A549 (cell line): ENCODE measurements at regions not wholly inside any gene's neighbourhood (a gene's known extent, or its start where the extent isn't known, plus 50 kb on each side); places are given as distances from the start of the nearest gene placed in this dataset.

Experiments
- CEBPB ChIP-seq, 2 experiments: fragments of >200 bp in 1 of 2; sonication (Bioruptor Twin) in 1 of 2; formaldehyde crosslinking in 1 of 2; IDR thresholded peaks; 2 replicates each; pipeline ENCODE4 v1.6.1; 2012 to 2016
- GATA3 ChIP-seq: IDR thresholded peaks from 2 replicates; pipeline ENCODE4 v1.6.1; 2012; ENCODE audit warnings: borderline replicate concordance
- JUN ChIP-seq, 2 experiments: fragments of >200 bp; sonication (Bioruptor Twin); formaldehyde crosslinking; IDR thresholded peaks; 2 replicates in 1 of 2; 3 replicates in 1 of 2; pipeline ENCODE4 v1.6.1; 2016 to 2017
- JUNB ChIP-seq: fragments of >200 bp; sonication (Bioruptor Twin); formaldehyde crosslinking; IDR thresholded peaks from 2 replicates; pipeline ENCODE4 v1.6.1; 2016
- NFE2L2 ChIP-seq: fragments of 150-350 bp; conservative IDR thresholded peaks from 2 replicates; pipeline ENCODE4 v1.6.1; 2014; ENCODE audit warnings: low read length
- POLR2A ChIP-seq: IDR thresholded peaks from 2 replicates; pipeline ENCODE4 v1.6.1; 2012; ENCODE audit warnings: mild to moderate bottlenecking, low read length
- RAD21 ChIP-seq, 2 experiments: fragments of >200 bp in 1 of 2; sonication (Bioruptor Twin) in 1 of 2; formaldehyde crosslinking in 1 of 2; IDR thresholded peaks in 1 of 2; conservative IDR thresholded peaks in 1 of 2; 2 replicates in 1 of 2; 3 replicates in 1 of 2; pipeline ENCODE4 v1.6.1; 2012 to 2018; ENCODE audit warnings: inconsistent platforms in 1 of 2
- RFX5 ChIP-seq: fragments of 450-650 bp; IDR thresholded peaks from 2 replicates; pipeline ENCODE4 v1.7.1; 2014; ENCODE audit warnings: antibody characterized with exemption, mild to moderate bottlenecking, moderate library complexity
- ZFP36 ChIP-seq: fragments of 450-650 bp; IDR thresholded peaks from 2 replicates; pipeline ENCODE4 v1.6.1; 2014; ENCODE audit warnings: borderline replicate concordance; ENCODE audit not compliant: partially characterized antibody
- TF ChIP-seq, protein P1 (sequence below): fragments of >200 bp; sonication (Bioruptor Twin); formaldehyde crosslinking; IDR thresholded peaks from 3 replicates; pipeline ENCODE4 v1.5.1; 2016
- TF ChIP-seq, protein P2 (sequence below): IDR thresholded peaks from 2 replicates; pipeline ENCODE4 v1.6.1; 2012

DNA sequence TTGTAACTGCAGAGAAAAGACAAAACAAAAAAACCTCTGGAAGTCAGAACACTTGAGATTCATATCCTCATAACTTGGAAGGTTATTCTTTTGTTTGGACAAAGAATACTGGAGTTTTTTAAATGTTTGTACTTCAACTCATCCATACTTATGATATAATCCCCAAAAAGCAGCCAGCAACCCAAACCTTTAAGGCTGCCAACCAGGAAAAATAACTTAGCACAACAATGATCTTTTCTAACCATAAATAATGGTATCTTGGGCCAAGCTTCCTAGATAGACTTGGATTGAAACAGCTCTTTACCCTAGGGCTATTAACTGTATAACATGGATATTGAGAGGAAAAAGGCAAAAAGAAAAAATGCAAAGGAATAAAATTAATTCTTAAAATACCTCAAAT lies 335.1 kb downstream of the LTN1 start:
- TF ChIP-seq, protein P1, sequence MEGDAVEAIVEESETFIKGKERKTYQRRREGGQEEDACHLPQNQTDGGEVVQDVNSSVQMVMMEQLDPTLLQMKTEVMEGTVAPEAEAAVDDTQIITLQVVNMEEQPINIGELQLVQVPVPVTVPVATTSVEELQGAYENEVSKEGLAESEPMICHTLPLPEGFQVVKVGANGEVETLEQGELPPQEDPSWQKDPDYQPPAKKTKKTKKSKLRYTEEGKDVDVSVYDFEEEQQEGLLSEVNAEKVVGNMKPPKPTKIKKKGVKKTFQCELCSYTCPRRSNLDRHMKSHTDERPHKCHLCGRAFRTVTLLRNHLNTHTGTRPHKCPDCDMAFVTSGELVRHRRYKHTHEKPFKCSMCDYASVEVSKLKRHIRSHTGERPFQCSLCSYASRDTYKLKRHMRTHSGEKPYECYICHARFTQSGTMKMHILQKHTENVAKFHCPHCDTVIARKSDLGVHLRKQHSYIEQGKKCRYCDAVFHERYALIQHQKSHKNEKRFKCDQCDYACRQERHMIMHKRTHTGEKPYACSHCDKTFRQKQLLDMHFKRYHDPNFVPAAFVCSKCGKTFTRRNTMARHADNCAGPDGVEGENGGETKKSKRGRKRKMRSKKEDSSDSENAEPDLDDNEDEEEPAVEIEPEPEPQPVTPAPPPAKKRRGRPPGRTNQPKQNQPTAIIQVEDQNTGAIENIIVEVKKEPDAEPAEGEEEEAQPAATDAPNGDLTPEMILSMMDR, result no peak
- TF ChIP-seq CEBPB (IDR thresholded peaks at IDR 0.05), result no peak
- no peak for TF ChIP-seq POLR2A
- TF ChIP-seq JUNB, result no peak
- TF ChIP-seq NFE2L2, result no peak
- TF ChIP-seq GATA3, result no peak
- no peak for TF ChIP-seq ZFP36
- no peak for TF ChIP-seq RAD21 (conservative IDR thresholded peaks at IDR 0.05 in 1 of 2, IDR thresholded peaks at IDR 0.05 in 1 of 2)
- TF ChIP-seq RFX5, result no peak
- no peak for TF ChIP-seq JUN (IDR thresholded peaks at IDR 0.05)
- TF ChIP-seq, protein P2, sequence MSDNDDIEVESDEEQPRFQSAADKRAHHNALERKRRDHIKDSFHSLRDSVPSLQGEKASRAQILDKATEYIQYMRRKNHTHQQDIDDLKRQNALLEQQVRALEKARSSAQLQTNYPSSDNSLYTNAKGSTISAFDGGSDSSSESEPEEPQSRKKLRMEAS, result no peak
